ENCODE measurements at regions not wholly inside any gene's neighbourhood (a gene's known extent, or its start where the extent isn't known, plus 50 kb on each side); places are given as distances from the start of the nearest gene placed in this dataset.
"Not testable (repeated sequence)": the region's sequence is repeated elsewhere in the genome, so short reads cannot be mapped to it uniquely, and the experiment has no call there.

DNA sequence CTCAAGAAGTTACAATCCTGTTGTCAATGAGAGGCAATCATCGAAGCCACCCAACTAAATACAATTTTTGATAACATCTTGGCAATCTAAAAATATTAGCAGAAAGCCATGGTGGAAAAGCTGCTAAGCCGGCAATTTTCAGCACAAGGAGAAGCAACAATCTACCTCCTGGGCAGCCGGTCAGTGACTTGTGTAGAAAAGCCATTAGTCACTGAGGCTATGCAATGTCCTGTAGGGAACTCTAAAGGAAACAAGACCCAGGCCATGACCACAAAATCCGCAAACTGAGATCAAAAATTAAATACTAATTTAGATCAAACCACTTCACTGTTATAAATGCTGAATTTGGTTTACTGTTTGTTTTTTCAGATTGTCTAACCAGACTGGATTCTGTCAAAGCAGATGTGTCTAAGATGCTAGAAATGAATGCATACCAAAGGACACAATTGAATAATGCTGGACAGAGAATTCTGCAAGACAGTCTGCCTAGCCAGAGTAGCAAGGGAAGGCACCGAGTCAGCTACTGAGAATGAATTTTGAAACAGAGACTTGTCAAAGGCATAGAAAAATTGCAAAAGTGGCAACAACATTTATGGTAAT is 384.8 kb downstream of the PRELID2 start:
- Histone ChIP-seq H3K27ac (replicated peaks) (no peak overlapping the region), H3K4me3 (replicated peaks; ENCODE audit: insufficient read depth, low read length) (no peak overlapping the region), H3K27me3 (ENCODE audit: insufficient read depth, poor library complexity, severe bottlenecking) (no peaks in the 10 kb centered on the region)
- no peak for DNase-seq (ENCODE audit: low read depth in 1 of 2, low spot score in 1 of 2)
- TF ChIP-seq, protein P1, sequence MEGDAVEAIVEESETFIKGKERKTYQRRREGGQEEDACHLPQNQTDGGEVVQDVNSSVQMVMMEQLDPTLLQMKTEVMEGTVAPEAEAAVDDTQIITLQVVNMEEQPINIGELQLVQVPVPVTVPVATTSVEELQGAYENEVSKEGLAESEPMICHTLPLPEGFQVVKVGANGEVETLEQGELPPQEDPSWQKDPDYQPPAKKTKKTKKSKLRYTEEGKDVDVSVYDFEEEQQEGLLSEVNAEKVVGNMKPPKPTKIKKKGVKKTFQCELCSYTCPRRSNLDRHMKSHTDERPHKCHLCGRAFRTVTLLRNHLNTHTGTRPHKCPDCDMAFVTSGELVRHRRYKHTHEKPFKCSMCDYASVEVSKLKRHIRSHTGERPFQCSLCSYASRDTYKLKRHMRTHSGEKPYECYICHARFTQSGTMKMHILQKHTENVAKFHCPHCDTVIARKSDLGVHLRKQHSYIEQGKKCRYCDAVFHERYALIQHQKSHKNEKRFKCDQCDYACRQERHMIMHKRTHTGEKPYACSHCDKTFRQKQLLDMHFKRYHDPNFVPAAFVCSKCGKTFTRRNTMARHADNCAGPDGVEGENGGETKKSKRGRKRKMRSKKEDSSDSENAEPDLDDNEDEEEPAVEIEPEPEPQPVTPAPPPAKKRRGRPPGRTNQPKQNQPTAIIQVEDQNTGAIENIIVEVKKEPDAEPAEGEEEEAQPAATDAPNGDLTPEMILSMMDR (IDR thresholded peaks at IDR 0.05; ENCODE audit: insufficient read depth, low read length) = no peak
- TF ChIP-seq, protein P2, sequence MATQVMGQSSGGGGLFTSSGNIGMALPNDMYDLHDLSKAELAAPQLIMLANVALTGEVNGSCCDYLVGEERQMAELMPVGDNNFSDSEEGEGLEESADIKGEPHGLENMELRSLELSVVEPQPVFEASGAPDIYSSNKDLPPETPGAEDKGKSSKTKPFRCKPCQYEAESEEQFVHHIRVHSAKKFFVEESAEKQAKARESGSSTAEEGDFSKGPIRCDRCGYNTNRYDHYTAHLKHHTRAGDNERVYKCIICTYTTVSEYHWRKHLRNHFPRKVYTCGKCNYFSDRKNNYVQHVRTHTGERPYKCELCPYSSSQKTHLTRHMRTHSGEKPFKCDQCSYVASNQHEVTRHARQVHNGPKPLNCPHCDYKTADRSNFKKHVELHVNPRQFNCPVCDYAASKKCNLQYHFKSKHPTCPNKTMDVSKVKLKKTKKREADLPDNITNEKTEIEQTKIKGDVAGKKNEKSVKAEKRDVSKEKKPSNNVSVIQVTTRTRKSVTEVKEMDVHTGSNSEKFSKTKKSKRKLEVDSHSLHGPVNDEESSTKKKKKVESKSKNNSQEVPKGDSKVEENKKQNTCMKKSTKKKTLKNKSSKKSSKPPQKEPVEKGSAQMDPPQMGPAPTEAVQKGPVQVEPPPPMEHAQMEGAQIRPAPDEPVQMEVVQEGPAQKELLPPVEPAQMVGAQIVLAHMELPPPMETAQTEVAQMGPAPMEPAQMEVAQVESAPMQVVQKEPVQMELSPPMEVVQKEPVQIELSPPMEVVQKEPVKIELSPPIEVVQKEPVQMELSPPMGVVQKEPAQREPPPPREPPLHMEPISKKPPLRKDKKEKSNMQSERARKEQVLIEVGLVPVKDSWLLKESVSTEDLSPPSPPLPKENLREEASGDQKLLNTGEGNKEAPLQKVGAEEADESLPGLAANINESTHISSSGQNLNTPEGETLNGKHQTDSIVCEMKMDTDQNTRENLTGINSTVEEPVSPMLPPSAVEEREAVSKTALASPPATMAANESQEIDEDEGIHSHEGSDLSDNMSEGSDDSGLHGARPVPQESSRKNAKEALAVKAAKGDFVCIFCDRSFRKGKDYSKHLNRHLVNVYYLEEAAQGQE (IDR thresholded peaks at IDR 0.05; ENCODE audit: insufficient replicate concordance, low read depth) = no peak
- TF ChIP-seq SPI1 (IDR thresholded peaks at IDR 0.05; ENCODE audit: borderline replicate concordance, low read depth) = no peak
- no peak for TF ChIP-seq POLR2AphosphoS5 (IDR thresholded peaks at IDR 0.05; ENCODE audit: low read depth)
- no peak for TF ChIP-seq GABPA (IDR thresholded peaks at IDR 0.05; ENCODE audit: low read depth)

DNA sequence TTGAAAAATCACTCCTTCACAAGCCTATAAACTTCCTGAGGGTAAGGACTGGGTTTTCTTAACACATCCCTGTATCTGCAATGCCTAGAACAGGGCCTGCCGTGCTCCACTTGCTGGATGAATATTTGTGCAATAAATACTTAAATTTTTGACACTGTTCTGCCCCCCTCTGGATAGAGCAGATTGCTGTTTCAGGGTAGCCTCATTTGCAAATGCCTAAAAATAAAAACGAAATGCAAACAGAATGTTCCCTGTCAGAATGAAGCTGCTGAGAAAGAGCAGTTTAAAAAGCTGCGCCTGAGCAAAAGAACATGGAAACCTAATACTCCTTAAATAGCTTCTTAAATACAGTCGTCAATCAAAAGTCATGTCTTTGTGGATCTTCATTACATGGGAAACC is 385.3 kb downstream of the PRELID2 start:
- DNase-seq (ENCODE audit: low read depth in 1 of 2, low spot score in 1 of 2) = no peak
- H3K4me3 ChIP-seq (replicated peaks; ENCODE audit: insufficient read depth, low read length) = no peak overlapping the region
- no peak overlapping the region for H3K27ac ChIP-seq (replicated peaks)
- H3K27me3 ChIP-seq (ENCODE audit: insufficient read depth, poor library complexity, severe bottlenecking) = no peaks in the 10 kb centered on the region
- TF ChIP-seq POLR2AphosphoS5 (IDR thresholded peaks at IDR 0.05; ENCODE audit: low read depth) (no peak), GABPA (IDR thresholded peaks at IDR 0.05; ENCODE audit: low read depth) (no peak), SPI1 (IDR thresholded peaks at IDR 0.05; ENCODE audit: borderline replicate concordance, low read depth) (no peak)
- TF ChIP-seq, protein P1 (IDR thresholded peaks at IDR 0.05; ENCODE audit: insufficient read depth, low read length) = no peak
- TF ChIP-seq, protein P2 (IDR thresholded peaks at IDR 0.05; ENCODE audit: insufficient replicate concordance, low read depth) = no peak

DNA sequence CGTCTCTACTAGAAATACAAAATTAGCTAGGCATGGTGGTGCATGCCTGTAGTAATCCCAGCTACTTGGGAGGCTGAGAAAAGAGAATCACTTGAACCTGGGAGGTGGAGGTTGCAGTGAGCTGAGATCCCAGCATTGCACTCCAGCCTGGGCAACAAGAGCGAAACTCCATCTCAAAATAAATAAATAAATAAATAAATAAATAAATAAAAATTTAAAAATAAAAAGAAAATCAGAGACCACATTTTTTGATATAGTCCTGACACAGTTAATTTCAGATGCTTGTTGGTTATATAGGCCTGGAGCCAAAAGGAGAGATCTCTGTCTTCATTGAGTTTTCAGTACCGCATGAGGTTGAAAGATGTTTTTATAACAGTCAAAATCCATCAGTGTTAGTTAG is 388.3 kb downstream of the PRELID2 start:
- not testable (repeated sequence) for H3K27ac ChIP-seq (replicated peaks); DNase-seq (ENCODE audit: low read depth in 1 of 2, low spot score in 1 of 2); H3K4me3 ChIP-seq (replicated peaks; ENCODE audit: insufficient read depth, low read length); H3K27me3 ChIP-seq (ENCODE audit: insufficient read depth, poor library complexity, severe bottlenecking)

DNA sequence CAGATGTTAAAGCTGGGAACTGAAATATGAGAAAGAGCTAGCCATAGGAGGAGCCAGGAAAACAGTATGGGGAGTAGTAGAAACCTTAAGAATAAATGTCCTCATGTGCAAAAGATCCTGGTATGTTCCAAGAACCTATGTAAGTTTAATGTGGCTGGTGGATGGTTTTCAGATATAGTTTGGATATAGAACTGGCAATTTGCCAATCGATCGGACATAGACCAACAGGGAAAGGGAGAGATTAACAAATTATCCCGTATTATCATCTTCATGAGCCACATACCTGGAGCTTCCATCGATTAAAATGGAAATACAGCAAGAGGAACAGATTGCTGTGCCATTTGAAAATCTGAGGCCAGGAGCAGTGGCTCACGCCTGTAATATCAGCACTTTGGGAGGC is 388.7 kb downstream of the PRELID2 start:
- DNase-seq (ENCODE audit: low read depth in 1 of 2, low spot score in 1 of 2) = no peak
- Histone ChIP-seq H3K27ac (replicated peaks) (no peak overlapping the region), H3K27me3 (ENCODE audit: insufficient read depth, poor library complexity, severe bottlenecking) (no peaks in the 10 kb centered on the region), H3K4me3 (replicated peaks; ENCODE audit: insufficient read depth, low read length) (no peak overlapping the region)
- no peak for TF ChIP-seq POLR2AphosphoS5 (IDR thresholded peaks at IDR 0.05; ENCODE audit: low read depth)
- TF ChIP-seq, protein P1 (IDR thresholded peaks at IDR 0.05; ENCODE audit: insufficient read depth, low read length) = no peak
- TF ChIP-seq, protein P2 (IDR thresholded peaks at IDR 0.05; ENCODE audit: insufficient replicate concordance, low read depth) = no peak
